C4-2B (cell line): ENCODE measurements at regions not wholly inside any gene's neighbourhood (a gene's known extent, or its start where the extent isn't known, plus 50 kb on each side); places are given as distances from the start of the nearest gene placed in this dataset.

ENCODE experiments used
- CTCF ChIP-seq: fragments of 450-650 bp; conservative IDR thresholded peaks from 2 replicates; pipeline ENCODE4 v1.5.1; 2017; ENCODE audit warnings: mild to moderate bottlenecking
- ZFX ChIP-seq: fragments of 450-650 bp; IDR thresholded peaks from 2 replicates; pipeline ENCODE4 v1.6.1; 2017

- no peak for TF ChIP-seq CTCF
- TF ChIP-seq ZFX = no peak
Measured at GRCh38 chr9:99400184-99400731, 178.2 kb downstream of the SEC61B start.
